ENCODE measurements at regions not wholly inside any gene's neighbourhood (a gene's known extent, or its start where the extent isn't known, plus 50 kb on each side); places are given as distances from the start of the nearest gene placed in this dataset.

GRCh38 chr9:129338724-129339430 lies 160.8 kb upstream of the IER5L start:
- DNase-seq: peak; percentile 42

DNA sequence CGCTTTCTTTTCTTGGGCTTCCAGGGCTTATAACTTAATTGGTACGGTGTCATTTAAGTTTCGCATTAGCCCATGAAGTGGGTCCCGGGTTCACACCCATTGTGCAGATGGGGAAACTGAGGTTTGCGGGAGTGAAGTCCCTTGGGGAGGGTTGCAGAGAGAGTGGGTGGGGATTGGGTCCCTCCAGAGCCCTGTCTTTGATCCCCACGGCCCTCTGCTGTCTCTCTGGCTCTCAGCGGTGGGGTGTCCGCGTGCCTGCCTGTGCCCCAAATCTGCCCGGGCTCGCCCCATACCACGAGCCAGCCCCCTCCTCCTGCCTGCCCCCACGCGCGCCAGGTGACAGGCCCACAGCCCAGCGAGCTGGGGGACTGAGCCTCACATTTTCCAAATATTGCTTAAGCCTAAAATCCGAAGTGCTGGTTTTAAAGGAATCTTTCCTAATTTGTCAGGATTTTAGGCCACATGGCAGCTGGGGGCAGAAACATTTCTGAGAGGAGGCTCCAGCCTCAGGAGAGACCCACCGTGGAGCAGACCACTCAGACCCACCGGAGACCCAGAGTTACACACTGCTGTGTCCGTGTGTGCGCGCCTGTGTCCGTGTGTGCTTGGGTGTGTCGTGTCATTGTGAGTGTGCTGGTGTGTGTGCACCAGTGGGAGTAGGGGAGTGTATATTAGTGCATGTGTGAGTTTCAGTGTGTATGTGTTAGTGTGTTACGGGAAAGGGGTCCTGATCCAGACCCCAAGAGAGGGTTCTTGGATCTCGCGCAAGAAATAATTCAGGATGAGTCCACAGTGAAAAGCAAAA lies 159.5 kb upstream of the IER5L start:
- peak; percentile 9 for DNase-seq

DNA sequence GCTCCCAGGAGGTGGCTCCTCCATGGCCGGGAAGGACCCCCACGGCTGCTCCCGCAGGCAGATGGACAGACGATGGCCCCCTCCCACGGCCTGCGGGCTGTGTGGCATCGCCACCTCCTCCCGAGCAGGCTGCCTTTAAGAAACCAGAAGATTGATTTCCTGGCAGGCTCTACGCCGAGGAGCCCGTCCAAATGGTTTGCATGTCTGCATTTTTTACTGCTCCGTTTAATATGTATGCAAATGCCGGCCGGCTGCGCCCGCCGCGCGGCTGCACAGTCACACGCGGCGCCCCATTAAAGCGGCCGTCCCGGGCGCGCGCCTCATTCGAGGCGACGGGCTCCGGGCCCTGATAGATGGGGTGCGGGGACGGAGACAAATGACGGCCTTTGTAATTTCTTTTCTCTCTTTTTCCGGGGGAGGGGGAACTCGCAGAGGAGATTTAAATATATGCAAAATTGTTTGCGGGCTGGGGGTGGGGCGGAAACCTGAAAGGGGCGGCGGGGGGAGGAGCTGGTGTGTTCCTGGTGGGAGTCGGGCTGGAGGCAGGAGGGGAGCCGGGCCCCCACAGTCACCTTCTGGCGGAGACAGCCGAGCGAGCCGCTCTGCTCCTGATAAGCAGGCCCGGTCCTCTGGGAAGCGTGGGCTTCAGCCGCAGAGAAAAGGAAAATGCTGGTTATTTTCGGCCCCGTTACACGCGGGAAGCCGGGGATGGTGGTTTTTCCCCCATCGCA lies 158.7 kb upstream of the IER5L start:
- peak; percentile 75 for DNase-seq

- no peak for DNase-seq
Observed at GRCh38 chr9:129336130-129336528, 158.1 kb upstream of the IER5L start.

- no peak for DNase-seq
Observed at GRCh38 chr9:129335464-129336129, 157.5 kb upstream of the IER5L start.

DNA sequence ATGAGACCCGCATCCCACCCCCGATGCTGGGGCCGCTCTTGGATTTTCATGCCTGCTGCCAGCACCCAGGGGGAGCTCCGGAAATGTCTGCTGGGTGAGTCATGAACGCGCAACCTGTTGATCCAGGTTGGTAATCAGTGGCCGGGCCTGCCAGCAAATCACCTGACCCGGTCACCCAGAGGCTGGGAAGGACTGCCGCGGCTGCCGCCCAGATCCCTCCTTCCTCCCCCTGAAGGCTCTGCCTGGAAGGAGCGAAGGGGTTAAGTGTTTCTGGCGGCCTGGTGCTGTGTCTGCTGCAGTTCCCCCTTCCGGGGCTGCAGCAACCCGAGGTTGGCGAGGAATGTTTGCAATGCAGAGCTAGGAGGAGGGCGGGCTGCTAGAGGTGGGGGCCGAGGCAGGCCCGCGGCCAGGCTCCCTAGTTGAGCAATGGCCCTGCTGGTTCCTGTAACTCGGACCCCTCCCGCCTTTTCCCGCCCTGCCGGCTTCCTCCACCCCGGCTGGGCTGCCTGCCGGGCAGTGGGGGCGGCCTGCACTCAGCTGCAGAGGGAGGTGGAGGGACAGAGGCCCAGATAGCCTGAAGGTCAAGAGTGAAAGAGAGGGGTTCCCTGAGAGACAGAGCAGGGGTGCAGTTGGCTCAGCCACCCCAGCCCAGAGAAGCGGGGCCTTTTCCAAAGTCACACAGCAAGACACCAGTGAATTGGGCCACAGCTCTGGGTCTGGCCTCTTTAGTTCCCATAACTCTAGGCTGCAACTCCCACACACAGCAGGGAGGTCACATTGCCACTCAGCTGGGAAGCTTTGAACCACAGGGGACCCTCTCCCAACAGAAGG lies 156.3 kb upstream of the IER5L start:
- peak; percentile 83 for DNase-seq

DNA sequence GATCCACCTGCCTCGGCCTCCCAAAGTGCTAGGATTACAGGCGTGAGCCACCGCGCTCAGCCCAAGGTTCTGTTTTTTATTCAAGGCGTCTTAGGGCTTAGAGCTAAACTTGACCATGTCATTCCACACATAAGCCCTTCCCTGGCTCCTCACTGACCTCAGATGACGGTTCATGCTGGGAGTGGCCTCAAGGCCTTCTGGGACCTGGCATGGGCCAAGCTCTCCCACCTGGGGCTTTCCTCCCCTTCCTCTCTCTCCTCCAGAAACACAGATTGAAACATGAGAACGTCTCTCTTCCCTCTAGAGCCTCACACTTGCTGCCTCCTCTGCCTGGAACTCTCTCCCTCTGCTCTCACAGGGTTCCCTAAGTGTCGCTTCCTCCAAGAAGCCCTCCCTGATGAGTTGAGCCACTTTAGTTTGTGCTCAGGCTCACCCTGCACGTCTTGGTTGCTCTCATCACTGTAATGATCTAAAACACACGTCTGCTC lies 155.6 kb upstream of the IER5L start:
- no peak for DNase-seq

DNA sequence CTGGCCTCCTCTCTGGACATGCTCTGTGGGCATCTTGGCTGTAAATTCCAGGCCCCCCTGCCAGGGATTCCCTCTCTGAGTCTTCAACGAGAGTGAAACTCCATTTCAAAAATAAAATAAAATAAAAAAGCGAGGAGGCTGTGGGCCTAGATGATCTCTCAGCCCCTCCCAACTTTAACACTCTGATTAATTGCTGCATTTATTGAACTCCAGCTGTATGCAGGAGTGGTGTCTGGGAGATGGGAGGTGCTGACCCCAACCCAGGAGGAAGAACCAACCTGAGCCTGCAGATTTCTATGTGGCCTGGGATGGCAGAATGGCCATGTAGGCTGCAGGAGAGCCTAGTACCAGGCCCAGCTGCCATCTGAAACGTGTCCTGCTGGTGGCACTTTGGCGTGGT lies 154.5 kb upstream of the IER5L start:
- no peak for DNase-seq

GRCh38 chr9:129331772-129332500 lies 153.9 kb upstream of the IER5L start:
- no peak for DNase-seq

GRCh38 chr9:129331493-129331765 lies 153.4 kb upstream of the IER5L start:
- DNase-seq: no peak

GRCh38 chr9:129330711-129331492 lies 152.8 kb upstream of the IER5L start:
- no peak for DNase-seq

DNA sequence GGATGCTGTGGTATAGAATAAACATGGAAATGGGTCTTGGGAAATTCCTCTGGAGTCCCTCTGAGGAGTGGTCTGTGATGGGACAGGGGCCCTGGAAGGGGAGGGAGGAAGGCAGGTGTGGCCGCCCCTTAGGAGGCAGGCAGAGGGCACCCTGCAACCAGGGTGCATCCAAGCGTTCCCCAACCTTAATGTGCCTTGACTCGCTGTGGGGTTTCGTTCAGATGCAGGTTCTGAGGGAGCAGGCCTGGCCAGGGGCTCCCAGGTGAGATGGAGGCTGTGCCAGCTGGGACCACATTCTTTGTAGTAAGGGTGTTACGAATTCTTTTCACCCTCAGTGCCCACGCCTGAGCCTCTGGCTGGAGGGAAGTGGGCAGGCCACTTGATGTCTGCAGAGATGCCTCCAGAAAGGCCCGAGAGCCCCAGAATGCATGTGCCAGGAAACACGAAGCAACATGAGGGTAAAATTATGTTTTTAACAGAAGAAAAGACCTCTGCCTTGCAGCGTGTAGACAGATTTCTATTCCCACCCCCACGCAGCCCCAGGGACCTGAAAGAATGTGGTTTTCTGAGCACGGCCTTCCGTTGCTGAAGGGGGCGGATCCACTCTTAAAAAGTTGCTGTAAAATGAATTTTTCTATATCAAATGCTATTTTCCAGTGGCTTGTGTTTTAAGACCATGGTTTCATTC lies 150.4 kb upstream of the IER5L start:
- no peak for DNase-seq

- no peak for DNase-seq
Observed at GRCh38 chr9:129327552-129328328, 149.7 kb upstream of the IER5L start.

DNA sequence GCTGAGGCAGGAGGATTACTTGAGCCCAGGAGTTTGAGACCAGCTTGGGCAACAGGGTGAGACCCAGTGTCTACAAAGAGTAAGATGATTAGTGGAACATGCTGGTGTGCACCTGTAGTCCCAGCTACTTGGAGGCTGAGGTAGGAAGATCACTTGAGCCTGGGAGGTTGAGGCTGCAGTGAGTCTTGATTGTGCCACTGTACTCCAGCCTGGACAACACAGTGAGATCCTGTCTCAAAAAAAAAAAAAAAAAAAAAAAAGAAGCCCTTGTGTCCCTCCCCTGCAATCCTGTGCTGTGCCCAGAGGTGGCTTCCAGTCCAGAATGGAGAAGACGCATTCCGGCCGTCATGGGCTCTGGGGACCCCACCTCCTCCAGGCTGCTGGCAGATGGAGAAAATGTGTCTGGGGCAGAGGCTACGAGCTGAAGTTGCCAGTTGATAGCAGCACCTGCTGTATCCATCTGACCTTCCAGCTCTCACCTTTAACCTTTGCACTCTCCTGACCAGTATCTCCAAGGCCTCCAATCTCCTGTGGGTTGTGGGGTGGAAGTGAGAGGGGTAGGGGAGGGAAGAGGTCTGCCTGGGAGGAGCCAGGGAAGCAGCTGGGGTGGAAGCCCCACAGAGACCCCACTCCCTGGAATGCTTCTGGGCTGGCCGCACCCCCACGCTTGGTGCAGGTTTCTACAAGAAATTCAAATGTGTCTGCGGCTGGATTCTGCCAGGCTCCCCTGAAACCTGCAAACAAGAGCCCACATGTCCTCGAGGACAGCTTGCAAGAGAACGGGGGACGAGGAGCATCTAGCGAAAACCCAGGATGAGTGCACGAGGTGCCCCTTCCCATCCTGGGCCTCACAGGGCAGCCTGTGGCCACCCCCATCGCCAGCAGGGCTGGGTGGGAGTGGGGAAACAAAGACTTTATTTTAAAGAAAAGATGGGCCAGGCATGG lies 148.3 kb upstream of the IER5L start:
- DNase-seq: no peak

GRCh38 chr9:129324808-129325502 lies 146.9 kb upstream of the IER5L start:
- DNase-seq: no peak

GRCh38 chr9:129323999-129324553 lies 146.0 kb upstream of the IER5L start:
- DNase-seq: no peak

- DNase-seq: no peak
Observed at GRCh38 chr9:129323376-129323998, 145.4 kb upstream of the IER5L start.
